C4-2B (cell line): ENCODE measurements at regions not wholly inside any gene's neighbourhood (a gene's known extent, or its start where the extent isn't known, plus 50 kb on each side); places are given as distances from the start of the nearest gene placed in this dataset.

Experiments
- CTCF ChIP-seq: fragments of 450-650 bp; conservative IDR thresholded peaks from 2 replicates; pipeline ENCODE4 v1.5.1; 2017; ENCODE audit warnings: mild to moderate bottlenecking
- ZFX ChIP-seq: fragments of 450-650 bp; IDR thresholded peaks from 2 replicates; pipeline ENCODE4 v1.6.1; 2017

- TF ChIP-seq CTCF = no peak
- TF ChIP-seq ZFX = no peak
Observed at GRCh38 chr9:73093740-73094379, 57.8 kb upstream of the ANXA1 start.
